ENCODE measurements at regions not wholly inside any gene's neighbourhood (a gene's known extent, or its start where the extent isn't known, plus 50 kb on each side); places are given as distances from the start of the nearest gene placed in this dataset.
"Not testable (repeated sequence)": the region's sequence is repeated elsewhere in the genome, so short reads cannot be mapped to it uniquely, and the experiment has no call there.

DNA sequence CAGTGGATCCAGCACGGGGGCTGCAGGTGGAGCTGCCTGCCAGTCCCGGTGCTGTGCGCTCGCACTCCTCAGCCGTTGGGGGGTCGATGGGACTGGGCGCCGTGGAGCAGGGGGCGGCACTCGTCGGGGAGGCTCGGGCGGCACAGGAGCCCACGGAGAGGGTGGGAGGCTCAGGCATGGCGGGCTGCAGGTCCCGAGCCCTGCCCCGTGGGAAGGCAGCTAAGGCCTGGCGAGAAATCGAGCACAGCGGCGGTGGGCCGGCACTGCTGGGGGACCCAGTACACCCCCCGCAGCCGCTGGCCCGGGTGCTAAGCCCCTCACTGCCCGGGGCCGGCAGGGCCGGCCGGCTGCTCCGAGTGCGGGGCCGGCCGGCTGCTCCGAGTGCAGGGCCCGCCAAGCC, 52.3 kb upstream of the MARK1 start:
- DNase-seq (ENCODE audit: low read depth) = not testable (repeated sequence)

DNA sequence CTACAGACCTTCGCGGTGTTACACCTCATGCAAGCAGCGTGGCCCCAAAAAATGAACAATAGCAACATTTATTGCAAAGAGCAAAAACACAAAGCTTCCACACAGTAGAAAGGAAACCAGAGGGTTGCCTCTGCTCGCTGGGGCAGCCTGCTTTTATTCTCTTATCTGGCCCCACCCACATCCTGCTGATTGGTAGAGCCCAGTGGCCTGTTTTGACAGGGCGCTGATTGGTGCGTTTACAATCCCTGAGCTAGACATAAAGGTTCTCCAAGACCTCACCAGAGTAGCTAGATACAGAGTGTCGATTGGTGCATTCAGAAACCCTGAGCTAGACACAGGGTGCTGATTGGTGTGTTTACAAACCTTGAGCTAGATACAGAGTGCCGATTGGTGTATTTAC, 52.8 kb upstream of the MARK1 start:
- not testable (repeated sequence) for DNase-seq (ENCODE audit: low read depth)

DNA sequence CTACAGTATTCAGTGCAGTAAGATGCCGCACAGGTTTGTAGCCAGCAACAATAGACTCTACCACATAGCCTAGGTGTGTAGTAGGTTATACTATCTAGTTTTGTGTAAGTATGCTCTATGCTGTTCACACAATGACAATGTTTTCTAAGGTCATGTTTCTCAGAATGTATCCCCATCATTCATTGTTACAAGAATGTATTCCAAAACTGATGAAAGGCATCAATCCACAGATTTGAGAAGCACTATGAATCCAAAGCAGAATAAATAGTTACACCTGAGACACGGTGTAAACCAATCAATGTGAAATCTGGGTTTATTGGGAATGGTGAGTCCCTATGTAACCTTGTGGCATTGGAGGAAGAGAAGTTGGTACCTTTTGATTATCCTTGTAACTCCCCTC, 54.5 kb upstream of the MARK1 start:
- no peak for DNase-seq (ENCODE audit: low read depth)

DNA sequence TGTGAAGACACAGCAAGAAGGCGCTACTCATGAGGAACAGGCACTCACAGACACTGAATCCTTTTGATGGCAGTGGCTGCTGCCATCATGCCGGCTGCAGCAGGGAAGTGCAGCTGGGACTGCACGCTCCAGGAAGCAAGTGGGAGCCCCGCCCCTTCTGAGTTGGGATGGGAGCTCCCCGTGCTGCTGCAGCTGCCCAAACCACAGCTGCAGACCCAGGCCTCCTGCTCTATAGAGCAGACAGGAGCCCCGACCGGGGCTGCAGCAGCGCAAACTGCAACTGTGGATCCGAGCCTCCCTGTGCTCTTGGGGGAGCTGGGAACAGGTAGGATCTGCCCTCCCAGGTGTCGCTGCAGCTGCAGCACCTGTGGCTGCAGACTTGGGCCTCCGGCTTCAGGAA, 65.2 kb upstream of the MARK1 start:
- DNase-seq (ENCODE audit: low read depth) = no peak

DNA sequence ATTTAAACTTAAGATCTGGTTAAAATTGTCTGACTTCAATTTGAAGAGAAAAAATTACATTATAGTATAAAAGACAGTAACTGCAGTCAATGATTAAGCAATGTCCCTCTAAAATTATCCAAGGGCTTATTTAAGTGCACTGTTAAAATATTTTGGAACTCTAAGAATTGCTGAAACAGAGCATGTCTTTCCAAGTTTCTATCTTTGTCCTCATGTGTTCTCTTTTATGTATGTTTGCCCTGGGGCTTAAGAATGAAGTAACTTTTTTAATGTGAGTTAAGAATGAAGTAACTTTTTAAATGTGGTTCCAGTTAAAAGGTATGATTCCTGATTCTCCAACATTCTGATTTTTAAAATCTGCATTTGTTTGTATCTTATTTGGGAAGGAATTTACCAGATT, 69.0 kb upstream of the MARK1 start:
- no peak for DNase-seq (ENCODE audit: low read depth)

DNA sequence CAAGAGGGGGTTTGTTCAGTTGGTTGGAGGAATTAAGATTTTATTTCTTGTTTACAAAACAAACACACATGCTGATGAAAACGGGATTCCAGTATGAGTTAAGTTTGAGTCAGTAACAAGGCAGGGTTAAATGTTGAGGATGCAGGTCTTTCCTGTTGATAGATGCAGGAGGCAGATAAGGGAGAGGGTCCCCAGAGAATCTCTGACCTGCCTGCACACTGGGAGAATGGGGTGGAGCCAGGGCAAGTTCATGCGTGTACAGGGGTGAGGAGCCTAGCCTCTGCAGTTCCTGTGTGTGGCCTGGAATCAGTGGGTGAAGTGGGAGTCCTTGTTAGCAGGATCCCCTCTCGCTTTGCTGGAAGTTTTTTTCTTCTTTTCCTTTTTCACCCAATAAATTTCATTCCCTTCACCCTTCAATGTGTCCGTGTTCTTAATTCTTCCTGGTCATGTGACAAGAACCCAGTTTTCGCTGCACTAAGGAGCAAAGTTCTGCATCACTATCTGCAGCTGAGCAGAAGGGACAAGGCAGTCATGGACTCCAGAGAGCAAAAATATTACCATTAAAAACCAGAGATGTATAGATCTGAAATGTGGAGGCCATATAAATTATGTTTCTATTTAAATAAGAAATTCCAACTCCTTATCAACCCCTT, 69.9 kb upstream of the MARK1 start:
- no peak for DNase-seq (ENCODE audit: low read depth)

DNA sequence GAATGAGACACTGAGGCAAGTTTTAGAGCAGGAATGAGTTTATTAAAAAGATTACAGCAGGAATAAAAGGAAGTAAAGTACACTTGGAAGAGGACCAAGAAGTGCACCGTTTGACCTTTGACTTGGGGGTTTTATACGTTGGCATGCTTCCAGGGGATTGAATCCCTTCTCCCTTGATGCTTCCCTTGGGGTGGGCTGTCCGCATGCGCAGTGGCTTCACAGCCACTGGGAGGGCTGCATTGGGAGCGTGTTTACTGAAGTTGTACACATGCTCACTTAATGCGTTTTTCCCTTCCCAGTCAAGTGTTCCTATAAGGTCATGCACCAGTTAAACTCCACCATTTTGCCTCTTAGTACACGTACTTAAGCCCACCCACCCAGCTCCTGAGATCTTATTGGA, 72.4 kb upstream of the MARK1 start:
- DNase-seq (ENCODE audit: low read depth) = no peak

DNA sequence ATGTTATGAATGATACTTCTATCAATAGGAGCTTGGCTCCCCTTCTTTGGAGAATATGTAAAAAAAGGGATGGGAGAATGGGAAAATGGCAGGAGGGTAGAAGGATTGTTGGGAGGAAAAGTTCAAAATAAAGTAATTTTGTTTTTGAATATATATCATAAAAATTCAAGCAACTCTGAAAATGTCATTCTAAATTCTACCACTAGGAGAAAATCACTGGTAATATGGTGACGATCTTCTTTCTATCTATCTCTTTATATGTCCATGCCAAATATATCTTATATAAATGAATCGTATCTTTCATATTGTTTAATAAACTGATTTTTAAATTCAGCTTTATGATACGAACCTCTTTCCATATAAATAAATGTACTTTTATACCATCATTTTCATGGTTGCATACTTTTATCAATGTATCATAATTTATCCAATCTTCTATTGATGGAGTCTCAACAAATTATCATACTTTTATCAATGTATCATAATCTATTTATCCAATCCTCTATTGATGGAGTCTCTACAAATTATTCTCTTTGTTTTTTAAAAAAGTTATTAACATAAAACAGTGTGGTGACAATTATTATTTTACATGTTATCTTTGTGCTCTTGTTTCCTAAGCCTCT, 73.7 kb upstream of the MARK1 start:
- DNase-seq (ENCODE audit: low read depth) = no peak

DNA sequence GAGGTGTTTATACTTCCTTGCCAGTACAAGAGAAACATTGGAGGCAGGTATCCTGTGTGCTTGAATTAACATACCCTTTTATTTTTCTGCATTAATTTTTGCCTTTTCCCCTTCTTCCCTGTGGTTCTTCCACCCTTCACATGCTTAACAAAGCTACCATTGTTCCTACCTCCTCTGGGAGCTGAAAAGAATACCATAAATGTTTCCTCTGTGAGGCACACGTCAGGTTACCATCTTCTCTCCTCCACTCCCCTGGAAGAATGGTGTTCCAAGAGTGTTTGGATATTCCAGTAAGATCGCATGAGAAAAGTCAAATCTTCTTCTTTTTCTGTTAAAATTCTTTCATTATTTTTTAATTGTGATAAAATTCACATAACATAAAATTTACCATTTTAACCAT, 74.6 kb upstream of the MARK1 start:
- DNase-seq (ENCODE audit: low read depth) = no peak

DNA sequence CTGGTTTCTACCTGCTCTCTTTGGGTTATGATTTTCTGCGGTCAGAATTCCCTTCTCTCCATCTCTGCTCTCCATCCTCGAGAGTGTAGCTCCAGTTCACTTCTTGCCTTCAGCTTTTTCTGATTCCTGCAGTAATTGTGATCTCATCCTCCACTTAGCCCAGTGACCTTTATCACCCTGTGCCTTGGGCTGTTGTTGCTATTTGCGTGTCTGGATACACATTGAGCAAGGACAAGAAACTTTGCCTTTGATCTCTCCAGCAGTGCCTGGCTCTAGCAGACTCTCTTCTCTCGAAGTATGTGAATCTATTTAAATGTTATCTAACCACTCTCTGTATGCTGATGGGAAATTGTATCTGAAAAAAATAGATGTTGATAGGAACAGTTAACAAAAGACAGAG, 76.4 kb upstream of the MARK1 start:
- DNase-seq (ENCODE audit: low read depth) = no peak

DNA sequence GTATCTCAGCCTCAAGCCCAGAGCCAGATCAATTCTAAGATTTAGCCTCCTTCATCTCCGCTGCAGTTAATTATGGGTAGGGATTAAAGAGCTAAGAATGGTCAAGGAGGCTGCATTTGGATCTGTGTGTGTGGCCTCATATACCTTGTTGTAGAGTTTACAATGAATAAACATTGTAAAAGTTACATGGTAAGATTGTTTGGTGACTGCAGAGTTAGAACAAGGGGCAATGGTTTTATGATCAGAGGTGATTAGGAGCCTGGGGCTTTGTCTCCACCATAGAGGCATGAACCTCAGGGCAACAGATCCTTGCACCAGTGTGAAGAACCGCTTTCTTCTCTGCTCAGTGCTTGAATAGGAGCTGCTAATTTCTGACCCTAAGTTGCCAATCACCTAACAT, 77.0 kb upstream of the MARK1 start:
- DNase-seq (ENCODE audit: low read depth) = no peak

DNA sequence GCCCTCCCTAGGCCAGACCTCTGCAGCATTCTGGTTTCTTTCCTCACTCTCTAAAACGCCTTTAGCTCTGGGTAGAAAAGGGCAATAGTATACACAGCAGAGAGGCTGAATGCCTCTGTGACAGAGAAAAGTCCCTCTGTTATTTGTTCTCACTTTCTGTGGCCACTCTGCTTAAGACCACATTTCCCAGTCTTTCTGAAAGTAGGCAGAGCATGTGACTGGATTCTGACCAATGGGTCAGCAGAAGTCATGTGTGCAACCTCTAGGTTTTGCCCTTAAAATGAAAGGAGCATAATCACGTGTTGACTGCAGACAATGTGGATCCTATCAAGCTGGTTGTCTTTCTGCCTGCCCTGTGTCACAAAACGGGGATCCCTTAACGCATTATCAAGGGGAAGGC, 79.7 kb upstream of the MARK1 start:
- no peak for DNase-seq (ENCODE audit: low read depth)

DNA sequence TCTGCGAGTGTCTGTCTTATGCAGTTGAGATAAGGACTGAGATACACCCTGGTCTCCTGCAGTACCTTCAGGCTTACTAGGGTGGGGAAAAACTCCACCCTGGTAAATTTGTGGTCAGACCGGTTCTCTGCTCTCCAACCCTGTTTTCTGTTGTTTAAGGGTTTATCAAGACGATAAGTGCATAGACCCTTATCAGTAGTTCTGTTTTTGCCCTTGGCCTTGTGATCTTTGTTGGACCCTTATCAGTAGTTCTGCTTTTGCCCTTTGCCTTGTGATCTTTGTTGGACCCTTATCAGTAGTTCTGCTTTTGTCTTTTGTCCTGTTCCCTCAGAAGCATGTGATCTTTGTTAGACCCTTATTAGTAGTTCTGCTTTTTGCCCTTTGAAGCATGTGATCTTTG, 83.3 kb upstream of the MARK1 start:
- not testable (repeated sequence) for DNase-seq (ENCODE audit: low read depth)

DNA sequence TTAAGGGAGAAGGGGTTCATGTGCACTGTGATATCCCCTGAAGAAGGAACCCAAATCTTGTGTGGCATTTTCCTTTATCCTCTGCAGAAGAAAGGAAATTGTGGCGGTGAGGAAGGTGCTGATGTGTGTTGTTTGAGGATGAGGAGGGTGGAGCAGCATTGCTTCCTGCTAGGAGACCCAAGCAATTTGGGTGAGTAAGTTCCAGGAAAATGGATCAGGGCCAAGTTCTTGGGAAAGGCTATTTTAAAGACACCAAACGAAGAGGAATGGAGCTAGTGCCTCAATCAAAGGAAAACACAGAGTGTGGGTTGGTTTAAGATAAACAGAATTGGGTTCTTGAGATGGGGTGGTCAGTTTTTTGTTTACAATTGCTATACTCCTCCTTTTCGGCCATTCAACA, 86.7 kb upstream of the MARK1 start:
- no peak for DNase-seq (ENCODE audit: low read depth)

DNA sequence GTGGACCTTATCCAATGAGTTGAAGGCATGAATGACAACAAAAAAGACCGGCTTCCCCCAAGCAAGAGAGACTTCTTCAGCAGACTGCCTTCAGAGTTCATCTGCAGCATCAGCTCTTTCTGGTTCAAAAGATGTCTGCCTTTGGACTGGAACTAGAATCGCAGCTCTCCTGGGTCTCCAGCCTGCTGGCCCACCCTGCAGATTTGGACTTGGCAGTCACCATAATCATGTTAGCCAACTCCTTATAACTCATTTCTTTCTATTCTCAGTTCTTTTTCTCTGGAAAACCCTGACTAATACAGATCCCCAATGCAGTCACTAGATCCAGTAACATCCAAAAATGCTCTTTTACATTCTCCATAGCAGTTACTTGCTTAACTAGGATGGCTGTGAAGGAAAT, 89.2 kb upstream of the MARK1 start:
- no peak for DNase-seq (ENCODE audit: low read depth)

DNA sequence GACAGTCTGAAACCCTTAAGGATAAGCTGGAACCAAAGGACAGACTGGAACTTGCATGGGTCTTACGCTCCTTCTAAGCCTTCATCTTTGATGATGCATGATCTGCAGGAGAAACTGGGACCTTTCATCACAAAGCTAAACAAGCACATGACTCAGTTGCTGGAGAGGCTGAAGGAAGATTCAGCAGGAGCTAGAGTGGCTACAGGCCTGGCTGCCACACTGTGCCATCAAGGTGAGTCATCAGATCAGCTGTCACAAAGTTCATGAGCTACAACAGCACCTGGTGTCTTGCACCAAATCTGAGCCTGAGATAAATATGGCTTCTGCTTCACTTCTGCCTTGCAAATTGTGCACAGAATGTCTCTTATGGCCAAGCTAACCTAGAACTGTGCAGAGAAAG, 95.5 kb upstream of the MARK1 start:
- DNase-seq (ENCODE audit: low read depth) = no peak

DNA sequence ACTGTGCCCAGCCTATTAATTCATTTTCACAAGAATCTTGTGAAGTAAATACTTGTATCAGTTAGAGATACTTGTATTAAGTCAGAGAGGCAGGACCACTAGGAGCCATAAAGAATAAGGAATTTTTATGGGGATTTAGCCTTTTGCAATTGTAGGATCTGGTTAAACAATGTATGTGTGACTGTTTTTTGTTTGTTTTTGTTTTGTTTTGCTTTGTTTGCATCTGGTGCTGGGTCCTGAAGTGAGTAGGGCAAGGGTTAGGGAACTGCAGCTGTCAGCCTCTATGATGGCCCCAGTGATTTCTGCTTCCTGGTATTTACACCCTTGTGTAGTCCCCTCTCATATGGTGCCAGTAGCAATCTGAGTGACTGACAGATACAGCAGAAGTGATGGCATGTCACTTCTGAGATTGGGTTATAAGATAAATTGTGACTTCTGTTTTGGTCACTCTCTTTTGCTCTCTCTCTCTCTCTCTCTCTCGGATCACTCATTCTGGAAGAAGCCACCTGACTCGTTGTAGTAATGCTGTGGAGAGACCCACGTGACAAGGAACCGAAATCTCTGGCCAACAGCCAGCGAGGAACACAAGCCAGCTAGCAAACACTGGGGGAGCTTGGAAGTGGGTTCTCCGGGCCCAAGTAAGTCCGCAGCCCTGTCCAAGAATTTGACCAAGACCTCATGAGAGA, 96.2 kb upstream of the MARK1 start:
- no peak for DNase-seq (ENCODE audit: low read depth)

DNA sequence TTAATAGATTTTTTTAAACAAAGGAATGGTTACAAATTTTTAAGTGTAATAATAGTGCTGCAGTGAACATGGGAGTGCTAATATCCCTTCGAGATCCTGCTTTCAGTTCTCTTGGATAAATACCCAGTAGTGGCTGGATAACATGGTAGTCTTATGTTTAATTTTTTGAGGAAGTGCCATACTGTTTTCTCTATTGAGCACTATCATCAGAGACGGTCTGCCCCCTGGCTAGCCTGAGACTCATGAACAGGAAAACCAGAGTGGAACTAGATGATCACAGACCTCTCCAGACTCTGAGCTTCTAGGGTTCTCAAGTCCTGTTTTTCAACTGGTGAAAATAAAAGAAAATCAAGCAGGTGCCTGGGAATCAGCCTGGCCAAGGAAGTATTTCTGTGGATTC, 97.3 kb upstream of the MARK1 start:
- no peak for DNase-seq (ENCODE audit: low read depth)

DNA sequence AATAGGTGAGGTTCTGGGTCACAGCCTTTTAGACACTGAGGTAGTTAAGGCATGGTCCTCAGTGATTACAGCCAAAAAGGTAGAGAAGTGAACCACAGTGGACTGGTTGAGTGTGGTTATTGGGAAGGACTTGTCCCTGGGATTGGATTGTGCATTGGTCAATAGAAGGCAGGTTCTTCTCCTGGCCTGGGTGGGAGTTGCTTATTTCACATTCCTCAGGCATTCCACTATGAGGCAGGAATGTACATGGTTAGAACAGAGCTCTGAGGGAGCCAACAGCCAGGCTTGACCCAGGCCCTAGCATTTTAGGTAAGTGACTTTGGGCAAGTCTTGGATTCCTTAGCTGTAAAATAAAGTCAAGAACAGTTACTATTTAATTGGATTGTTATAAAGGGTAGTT, 97.9 kb upstream of the MARK1 start:
- no peak for DNase-seq (ENCODE audit: low read depth)

DNA sequence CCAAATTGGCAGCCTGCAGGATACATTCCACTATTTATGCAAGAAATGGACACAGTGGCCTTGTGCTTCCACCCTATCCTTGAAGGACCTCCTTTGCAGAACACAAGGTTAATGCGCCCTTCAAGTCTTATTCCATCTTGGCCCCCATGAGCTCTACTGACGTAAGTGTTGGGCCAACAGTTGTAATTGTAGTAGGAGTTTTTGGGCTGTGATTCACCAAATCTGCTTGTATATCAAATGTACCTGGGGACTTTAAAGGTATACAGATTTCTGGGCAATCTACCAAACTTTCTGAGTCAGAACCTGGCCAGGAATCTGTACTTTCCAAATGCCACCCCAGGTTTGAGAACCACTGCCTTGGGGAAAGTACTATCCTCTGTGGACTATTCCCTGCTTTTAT, 100.9 kb upstream of the MARK1 start:
- no peak for DNase-seq (ENCODE audit: low read depth)

DNA sequence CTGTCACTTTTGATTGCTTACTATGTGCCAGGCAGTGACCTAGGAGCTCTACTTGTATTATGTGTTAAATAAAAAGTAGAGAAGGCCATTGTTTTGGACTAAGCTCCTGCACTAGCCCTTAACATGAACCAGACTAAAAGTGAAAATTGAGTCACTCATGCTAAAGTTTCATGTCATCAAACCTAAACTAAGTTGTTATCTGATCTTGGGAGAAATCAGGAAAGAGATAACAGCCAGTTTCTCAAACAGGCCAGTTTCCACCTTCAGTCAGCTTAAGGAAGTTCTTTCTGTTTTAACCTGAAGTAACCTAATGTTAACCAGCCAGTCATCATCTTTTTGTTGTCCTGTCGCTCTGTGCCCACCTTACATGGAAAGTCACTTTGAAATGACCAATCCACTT, 102.1 kb upstream of the MARK1 start:
- DNase-seq (ENCODE audit: low read depth) = no peak

DNA sequence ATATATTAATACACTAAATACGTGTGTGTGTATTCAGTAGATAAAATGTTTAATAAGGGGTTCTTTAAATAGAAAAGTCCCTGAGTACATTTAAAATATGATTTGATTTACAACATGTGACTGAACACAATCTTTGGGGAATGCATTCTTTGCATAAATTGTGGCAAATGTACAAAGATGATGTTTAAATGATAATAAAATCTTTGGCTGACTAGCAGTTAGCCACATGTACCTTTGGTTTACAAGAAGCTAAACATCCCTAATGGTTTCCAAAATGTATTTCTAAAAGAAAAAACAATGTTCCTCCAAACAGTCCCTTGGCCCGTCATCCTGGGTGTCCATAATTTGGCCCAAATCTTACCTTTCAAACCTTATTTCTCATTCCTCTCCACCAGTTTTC, 106.4 kb upstream of the MARK1 start:
- DNase-seq (ENCODE audit: low read depth) = no peak

DNA sequence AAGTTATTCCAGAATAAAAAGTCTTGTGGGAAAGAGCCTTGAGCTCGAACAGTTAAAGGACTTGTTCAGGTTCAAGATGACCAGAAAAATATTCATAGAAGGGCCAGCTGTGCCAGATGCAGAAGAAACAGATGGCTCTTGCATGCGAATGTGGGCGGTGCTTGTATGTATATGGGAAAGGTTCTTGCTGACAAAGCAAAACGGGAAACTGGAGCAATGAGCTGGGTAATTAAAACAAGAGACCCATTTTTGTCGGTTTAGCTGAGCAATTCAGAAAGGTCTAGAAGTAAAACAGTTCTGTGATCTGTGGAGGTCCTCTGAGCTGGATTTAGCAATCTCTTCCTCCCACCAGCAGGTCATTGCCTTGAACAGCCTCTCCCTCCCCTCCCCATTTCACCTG, 107.2 kb upstream of the MARK1 start:
- no peak for DNase-seq (ENCODE audit: low read depth)

DNA sequence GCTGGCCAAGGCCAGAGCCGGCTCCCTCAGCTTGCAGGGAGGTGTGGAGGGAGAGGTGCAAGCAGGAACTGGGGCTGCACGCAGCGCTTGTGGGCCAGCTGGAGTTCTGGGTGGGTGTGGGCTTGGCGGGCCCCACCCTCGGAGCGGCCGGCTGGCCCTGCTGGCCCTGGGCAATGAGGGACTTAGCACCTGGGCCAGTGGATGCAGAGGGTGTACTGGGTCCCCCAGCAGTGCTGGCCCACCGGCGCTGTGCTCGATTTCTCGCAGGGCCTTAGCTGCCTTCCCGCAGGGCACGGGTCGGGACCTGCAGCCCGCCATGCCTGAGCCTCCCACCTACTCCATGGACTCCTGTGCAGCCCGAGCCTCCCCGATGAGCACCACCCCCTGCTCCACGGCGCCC, 115.6 kb upstream of the MARK1 start:
- DNase-seq (ENCODE audit: low read depth) = not testable (repeated sequence)

Measured in stromal cell of bone marrow (primary cell).